ENCODE measurements at regions not wholly inside any gene's neighbourhood (a gene's known extent, or its start where the extent isn't known, plus 50 kb on each side); places are given as distances from the start of the nearest gene placed in this dataset.

DNA sequence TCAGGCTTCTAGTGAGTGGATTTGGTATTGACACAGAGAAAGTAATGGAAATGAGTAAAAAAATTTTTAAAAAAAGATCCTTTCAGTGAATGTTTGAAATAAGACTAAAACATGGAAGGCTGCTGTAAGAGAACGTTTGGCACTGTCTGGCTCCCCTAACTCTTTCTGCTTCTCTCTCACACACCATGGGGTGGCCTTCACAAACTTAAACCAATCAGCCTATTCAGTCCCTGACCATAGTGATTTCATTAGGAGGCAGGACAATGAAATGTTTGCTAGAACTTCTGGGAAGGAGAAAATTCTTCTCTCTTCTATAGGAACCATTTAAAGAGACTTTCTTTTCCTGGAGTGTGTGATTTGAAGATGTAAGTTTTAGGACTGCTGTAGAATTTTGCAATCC lies 84.2 kb upstream of the GRIN2B start:
- TF ChIP-seq, protein P1, sequence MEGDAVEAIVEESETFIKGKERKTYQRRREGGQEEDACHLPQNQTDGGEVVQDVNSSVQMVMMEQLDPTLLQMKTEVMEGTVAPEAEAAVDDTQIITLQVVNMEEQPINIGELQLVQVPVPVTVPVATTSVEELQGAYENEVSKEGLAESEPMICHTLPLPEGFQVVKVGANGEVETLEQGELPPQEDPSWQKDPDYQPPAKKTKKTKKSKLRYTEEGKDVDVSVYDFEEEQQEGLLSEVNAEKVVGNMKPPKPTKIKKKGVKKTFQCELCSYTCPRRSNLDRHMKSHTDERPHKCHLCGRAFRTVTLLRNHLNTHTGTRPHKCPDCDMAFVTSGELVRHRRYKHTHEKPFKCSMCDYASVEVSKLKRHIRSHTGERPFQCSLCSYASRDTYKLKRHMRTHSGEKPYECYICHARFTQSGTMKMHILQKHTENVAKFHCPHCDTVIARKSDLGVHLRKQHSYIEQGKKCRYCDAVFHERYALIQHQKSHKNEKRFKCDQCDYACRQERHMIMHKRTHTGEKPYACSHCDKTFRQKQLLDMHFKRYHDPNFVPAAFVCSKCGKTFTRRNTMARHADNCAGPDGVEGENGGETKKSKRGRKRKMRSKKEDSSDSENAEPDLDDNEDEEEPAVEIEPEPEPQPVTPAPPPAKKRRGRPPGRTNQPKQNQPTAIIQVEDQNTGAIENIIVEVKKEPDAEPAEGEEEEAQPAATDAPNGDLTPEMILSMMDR (IDR thresholded peaks at IDR 0.05; ENCODE audit: low read depth, low read length, poor library complexity, severe bottlenecking) = no peak
- TF ChIP-seq EZH2phosphoT487 (IDR thresholded peaks at IDR 0.05; ENCODE audit: borderline replicate concordance, low read length) = no peak

All from DOHH2 (cell line).